Right cardiac atrium (tissue), 5 donors: ENCODE measurements at regions not wholly inside any gene's neighbourhood (a gene's known extent, or its start where the extent isn't known, plus 50 kb on each side); places are given as distances from the start of the nearest gene placed in this dataset.
A peak's percentile ranks its signal among the peaks of the same experiment; 100 is the strongest.

Experiments used
- ATAC-seq, 2 donors: fragments of 200-7000 bp; cut with Tn5 transposase; one replicate each; pipeline versions ENCODE4 v1.8.0 to v1.9.1; 2020; ENCODE audit warnings: moderate library complexity in 2 of 2, mild to moderate bottlenecking in 1 of 2
- DNase-seq, 3 donors: peaks; one replicate each; pipeline ENCODE4 v3.0.0-alpha.2; 2020
- H3K27ac ChIP-seq: one replicate; pipeline ENCODE4 v1.5.1; 2013; ENCODE audit warnings: mild to moderate bottlenecking, low read length, control low read depth, moderate library complexity
- H3K27me3 ChIP-seq: one replicate; pipeline ENCODE4 v1.6.1; 2013; ENCODE audit not compliant: control insufficient read depth, insufficient read depth
- H3K4me1 ChIP-seq: one replicate; pipeline ENCODE4 v1.6.1; 2013; ENCODE audit warnings: low read length; ENCODE audit not compliant: control insufficient read depth, insufficient read depth
- H3K4me3 ChIP-seq: one replicate; pipeline ENCODE4 v1.5.1; 2013; ENCODE audit warnings: low read length, control low read depth
- H3K9me3 ChIP-seq: one replicate; pipeline ENCODE4 v1.6.1; 2013; ENCODE audit warnings: low read length; ENCODE audit not compliant: control insufficient read depth
- WGBS: extraction: QIAGEN DNeasy Blood & Tissue Kit; methylation state at CpG from one replicate; pipeline ENCODE4 v1.1.7; 2013; 5-methylcytosine and 5-hydroxymethylcytosine counted together
- intact Hi-C, 4 donors: fragments of 100-400 bp; cut with DNase I; formaldehyde crosslinking; loops; one replicate each; pipeline versions ENCODE4 v1.11.0 to v1.14.0; 2022 to 2023
- donor health status: healthy with polysubstance abuse.
- donor health status: DM: no; HTN: yes; CAD: no.
- donor health status: DM: no; HTN: no; CAD: no.
- donor health status: DM: no; HTN: yes; CAD: no; lungs with severe emphysema.
- donor health status: DM: yes; HTN: yes; CAD: no.

- no peak for DNase-seq
- intact Hi-C loops: no loop called here
- H3K27ac ChIP-seq: no peak overlapping the region
- ATAC-seq: no peak
- H3K9me3 ChIP-seq: no peaks in the 10 kb centered on the region
- no peak overlapping the region for H3K4me3 ChIP-seq
- H3K4me1 ChIP-seq: peaks cover 4% of the 10 kb centered on the region
- no peaks in the 10 kb centered on the region for H3K27me3 ChIP-seq
- WGBS: 63% methylated on average over 1 of the region's 1 CpG
Observed at GRCh38 chr13:33340631-33341030, 55.1 kb upstream of the STARD13 start.

GRCh38 chr13:33341861-33342452 lies 56.4 kb upstream of the STARD13 start:
- WGBS: 80% methylated on average over 5 of the region's 5 CpGs
- Histone ChIP-seq H3K4me1 (peaks cover 4% of the 10 kb centered on the region), H3K4me3 (no peak overlapping the region), H3K27ac (no peak overlapping the region), H3K27me3 (no peaks in the 10 kb centered on the region), H3K9me3 (no peaks in the 10 kb centered on the region)
- DNase-seq: no peak
- no peak for ATAC-seq
- intact Hi-C loops: no loop called here

GRCh38 chr13:33345842-33346241 lies 60.3 kb upstream of the STARD13 start:
- intact Hi-C loops: no loop called here
- DNase-seq: no peak
- ATAC-seq: no peak
- no peaks in the 10 kb centered on the region for H3K27me3 ChIP-seq
- no peaks in the 10 kb centered on the region for H3K9me3 ChIP-seq
- no peak overlapping the region for H3K27ac ChIP-seq
- H3K4me3 ChIP-seq: no peak overlapping the region
- 82% methylated on average over 2 of the region's 2 CpGs for WGBS
- H3K4me1 ChIP-seq: peaks cover 7% of the 10 kb centered on the region

- WGBS: 64% methylated on average over 4 of the region's 4 CpGs
- peaks cover 10% of the 10 kb centered on the region for H3K4me1 ChIP-seq
- H3K9me3 ChIP-seq: no peaks in the 10 kb centered on the region
- no peak for ATAC-seq
- H3K27me3 ChIP-seq: no peaks in the 10 kb centered on the region
- no peak overlapping the region for H3K4me3 ChIP-seq
- DNase-seq: no peak
- H3K27ac ChIP-seq: no peak overlapping the region
- intact Hi-C loops: no loop called here
Observed at GRCh38 chr13:33347861-33348260, 62.3 kb upstream of the STARD13 start.

GRCh38 chr13:33348366-33348765 lies 62.8 kb upstream of the STARD13 start:
- ATAC-seq (no peak), DNase-seq (no peak)
- no peaks in the 10 kb centered on the region for H3K27me3 ChIP-seq
- intact Hi-C loops: no loop called here
- no peaks in the 10 kb centered on the region for H3K9me3 ChIP-seq
- no peak overlapping the region for H3K4me3 ChIP-seq
- H3K27ac ChIP-seq: no peak overlapping the region
- peaks cover 13% of the 10 kb centered on the region for H3K4me1 ChIP-seq
- WGBS: 25% methylated on average over 2 of the region's 2 CpGs

- 35% methylated on average over 21 of the region's 21 CpGs for WGBS
- H3K27ac ChIP-seq: peak overlapping the region; percentile 81
- DNase-seq (peak; percentile 20 to 70 (median 66)), ATAC-seq (peak; percentile 40 to 46)
- peak overlapping the region; percentile 81 for H3K4me3 ChIP-seq
- H3K27me3 ChIP-seq: no peaks in the 10 kb centered on the region
- H3K4me1 ChIP-seq: peaks cover 15% of the 10 kb centered on the region
- no peaks in the 10 kb centered on the region for H3K9me3 ChIP-seq
- intact Hi-C loops: no loop called here
Observed at GRCh38 chr13:33349288-33349985, 63.9 kb upstream of the STARD13 start.

- intact Hi-C loops: no loop called here
- Histone ChIP-seq H3K27ac (peak overlapping the region; percentile 81), H3K4me3 (peak overlapping the region; percentile 81), H3K27me3 (no peaks in the 10 kb centered on the region), H3K9me3 (no peaks in the 10 kb centered on the region), H3K4me1 (peaks cover 17% of the 10 kb centered on the region)
- ATAC-seq (peak; percentile 87 to 94), DNase-seq (peak; percentile 65 to 87 (median 85))
- 1% methylated on average over 84 of the region's 84 CpGs for WGBS
Observed at GRCh38 chr13:33349986-33350826, 64.7 kb upstream of the STARD13 start.

- intact Hi-C loops: no loop called here
- Histone ChIP-seq H3K9me3 (no peaks in the 10 kb centered on the region), H3K27me3 (no peaks in the 10 kb centered on the region), H3K27ac (no peak overlapping the region), H3K4me1 (peaks cover 21% of the 10 kb centered on the region), H3K4me3 (no peak overlapping the region)
- DNase-seq: no peak
- WGBS: 26% methylated on average over 2 of the region's 2 CpGs
- peak; percentile 36 to 61 for ATAC-seq
Observed at GRCh38 chr13:33351319-33351718, 65.8 kb upstream of the STARD13 start.

GRCh38 chr13:33352041-33352440 lies 66.5 kb upstream of the STARD13 start:
- Histone ChIP-seq H3K4me1 (peaks cover 21% of the 10 kb centered on the region), H3K4me3 (no peak overlapping the region), H3K27ac (no peak overlapping the region), H3K9me3 (no peaks in the 10 kb centered on the region), H3K27me3 (no peaks in the 10 kb centered on the region)
- 69% methylated on average over 5 of the region's 5 CpGs for WGBS
- intact Hi-C loops: no loop called here
- no peak for ATAC-seq
- DNase-seq: no peak

- Histone ChIP-seq H3K4me3 (no peak overlapping the region), H3K27me3 (no peaks in the 10 kb centered on the region), H3K4me1 (peaks cover 21% of the 10 kb centered on the region), H3K9me3 (no peaks in the 10 kb centered on the region), H3K27ac (peak overlapping the region; percentile 12)
- WGBS: 92% methylated on average over 5 of the region's 5 CpGs
- intact Hi-C loops: no loop called here
- DNase-seq (no peak), ATAC-seq (no peak)
Observed at GRCh38 chr13:33352526-33352925, 67.0 kb upstream of the STARD13 start.

GRCh38 chr13:33353210-33353609 lies 67.7 kb upstream of the STARD13 start:
- H3K27me3 ChIP-seq: no peaks in the 10 kb centered on the region
- intact Hi-C loops: no loop called here
- WGBS: 24% methylated on average over 4 of the region's 4 CpGs
- H3K27ac ChIP-seq: peak overlapping the region; percentile 12
- no peaks in the 10 kb centered on the region for H3K9me3 ChIP-seq
- peak; percentile 37 to 51 for ATAC-seq
- DNase-seq: peak; percentile 39 to 71 (median 58)
- peaks cover 21% of the 10 kb centered on the region for H3K4me1 ChIP-seq
- no peak overlapping the region for H3K4me3 ChIP-seq
